Colonic mucosa (tissue), 4 donors: ENCODE measurements at regions not wholly inside any gene's neighbourhood (a gene's known extent, or its start where the extent isn't known, plus 50 kb on each side); places are given as distances from the start of the nearest gene placed in this dataset.

Experiments
- DNase-seq: peaks from one replicate; pipeline ENCODE4 v3.0.0-alpha.2; 2020
- H3K27ac ChIP-seq: fragments of 200-600 bp; one replicate; pipeline ENCODE4 v1.8.0; 2021
- H3K27me3 ChIP-seq: fragments of 200-600 bp; one replicate; pipeline ENCODE4 v1.8.0; 2021
- H3K36me3 ChIP-seq: fragments of 200-600 bp; one replicate; pipeline ENCODE4 v1.8.0; 2021
- H3K4me1 ChIP-seq: fragments of 200-600 bp; one replicate; pipeline ENCODE4 v1.8.0; 2021; ENCODE audit warnings: mild to moderate bottlenecking
- H3K4me3 ChIP-seq: fragments of 200-600 bp; one replicate; pipeline ENCODE4 v1.8.0; 2021
- H3K9ac ChIP-seq, 2 donors: one replicate each; pipeline ENCODE4 v1.7.0; 2013; ENCODE audit warnings: control low read depth in 2 of 2, low read depth in 2 of 2, low read length in 2 of 2
- H3K9me3 ChIP-seq: fragments of 200-600 bp; one replicate; pipeline ENCODE4 v1.8.0; 2021
- intact Hi-C: fragments of 100-400 bp; cut with DNase I; formaldehyde crosslinking; loops from one replicate; pipeline ENCODE4 v1.14.1; 2022
- TF ChIP-seq, protein P1 (sequence below): fragments of 200-600 bp; IDR thresholded peaks from one replicate; pipeline ENCODE4 v1.8.0; 2022; ENCODE audit warnings: antibody characterized with exemption, mild to moderate bottlenecking
- donor health status: healthy.
- donor health status: DM: no; HTN: no; CAD: no.
- donor health status: DM: no; HTN: no; CAD: no.

DNA sequence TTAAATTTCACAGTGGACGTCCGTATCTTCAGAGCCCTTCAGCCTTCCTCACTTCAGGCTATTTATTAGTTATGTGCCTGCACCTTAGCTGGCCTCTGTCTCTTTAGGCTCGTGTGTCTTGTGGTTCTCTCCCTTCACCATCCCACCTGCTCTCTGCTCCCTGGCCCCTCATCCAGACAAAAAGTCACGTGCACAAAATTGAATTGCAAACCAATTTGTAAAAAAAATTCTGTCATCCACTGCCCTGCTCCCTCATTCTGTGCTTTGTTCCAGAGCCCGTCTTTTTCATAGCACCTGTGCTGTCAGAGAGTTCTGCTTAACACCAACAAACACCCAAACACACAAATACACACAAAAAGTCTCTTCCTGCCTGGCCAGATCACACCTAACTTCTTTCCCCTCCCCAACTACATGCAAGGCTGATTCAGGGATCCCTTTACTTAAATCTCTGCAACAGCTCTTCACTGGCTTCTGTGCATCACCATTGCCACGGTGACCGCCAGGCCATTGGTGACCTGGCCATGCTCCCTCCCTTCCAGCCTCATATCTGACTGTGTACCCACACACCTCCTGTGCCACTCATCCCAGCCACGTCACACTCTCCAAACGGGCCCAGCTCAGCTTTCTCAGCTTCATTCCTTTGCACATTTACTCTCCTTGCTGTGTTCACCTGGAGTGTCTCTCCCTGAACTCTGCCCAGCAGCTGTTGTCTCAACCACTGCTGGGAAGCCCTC is 205.7 kb downstream of the TTC8 start:
- Histone ChIP-seq H3K27me3 (no peaks in the 10 kb centered on the region), H3K9me3 (no peaks in the 10 kb centered on the region), H3K4me3 (no peak overlapping the region), H3K9ac (no peak overlapping the region), H3K36me3 (no peaks in the 10 kb centered on the region), H3K4me1 (peaks cover 3% of the 10 kb centered on the region), H3K27ac (no peak overlapping the region)
- intact Hi-C loops, result loop anchor here (10.0 kb wide), 1 partner anchor 385 kb away; the partner anchor contains the start of gene FOXN3
- DNase-seq, result no peak
- TF ChIP-seq, protein P1, sequence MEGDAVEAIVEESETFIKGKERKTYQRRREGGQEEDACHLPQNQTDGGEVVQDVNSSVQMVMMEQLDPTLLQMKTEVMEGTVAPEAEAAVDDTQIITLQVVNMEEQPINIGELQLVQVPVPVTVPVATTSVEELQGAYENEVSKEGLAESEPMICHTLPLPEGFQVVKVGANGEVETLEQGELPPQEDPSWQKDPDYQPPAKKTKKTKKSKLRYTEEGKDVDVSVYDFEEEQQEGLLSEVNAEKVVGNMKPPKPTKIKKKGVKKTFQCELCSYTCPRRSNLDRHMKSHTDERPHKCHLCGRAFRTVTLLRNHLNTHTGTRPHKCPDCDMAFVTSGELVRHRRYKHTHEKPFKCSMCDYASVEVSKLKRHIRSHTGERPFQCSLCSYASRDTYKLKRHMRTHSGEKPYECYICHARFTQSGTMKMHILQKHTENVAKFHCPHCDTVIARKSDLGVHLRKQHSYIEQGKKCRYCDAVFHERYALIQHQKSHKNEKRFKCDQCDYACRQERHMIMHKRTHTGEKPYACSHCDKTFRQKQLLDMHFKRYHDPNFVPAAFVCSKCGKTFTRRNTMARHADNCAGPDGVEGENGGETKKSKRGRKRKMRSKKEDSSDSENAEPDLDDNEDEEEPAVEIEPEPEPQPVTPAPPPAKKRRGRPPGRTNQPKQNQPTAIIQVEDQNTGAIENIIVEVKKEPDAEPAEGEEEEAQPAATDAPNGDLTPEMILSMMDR, result no peak

DNA sequence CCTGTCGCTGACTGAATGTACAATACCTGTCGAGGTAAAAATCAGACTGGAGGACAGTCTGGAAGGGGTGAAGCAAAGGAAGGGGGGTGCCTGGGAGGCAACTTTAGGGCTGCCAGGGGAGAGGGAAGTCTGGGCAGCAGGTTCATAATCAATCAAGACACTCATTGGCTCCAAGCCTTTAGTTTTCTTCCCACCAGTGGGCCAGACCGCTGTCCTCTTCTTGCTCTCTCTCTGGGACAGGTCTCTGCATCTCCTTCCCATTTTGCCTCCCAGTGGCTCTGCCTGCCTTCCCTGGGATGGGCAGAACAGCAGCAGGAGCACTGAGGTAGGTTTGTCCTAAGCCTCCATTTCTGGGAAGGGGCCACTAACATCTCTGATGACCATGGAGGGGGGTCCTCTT is 206.5 kb downstream of the TTC8 start:
- intact Hi-C loops, result loop anchor here (10.0 kb wide), 1 partner anchor 384 kb away; the partner anchor contains the start of gene FOXN3
- no peak for DNase-seq
- Histone ChIP-seq H3K27ac (no peak overlapping the region), H3K9me3 (no peaks in the 10 kb centered on the region), H3K36me3 (no peaks in the 10 kb centered on the region), H3K4me1 (peaks cover 3% of the 10 kb centered on the region), H3K27me3 (no peaks in the 10 kb centered on the region), H3K4me3 (no peak overlapping the region), H3K9ac (no peak overlapping the region)
- TF ChIP-seq, protein P1, result no peak

DNA sequence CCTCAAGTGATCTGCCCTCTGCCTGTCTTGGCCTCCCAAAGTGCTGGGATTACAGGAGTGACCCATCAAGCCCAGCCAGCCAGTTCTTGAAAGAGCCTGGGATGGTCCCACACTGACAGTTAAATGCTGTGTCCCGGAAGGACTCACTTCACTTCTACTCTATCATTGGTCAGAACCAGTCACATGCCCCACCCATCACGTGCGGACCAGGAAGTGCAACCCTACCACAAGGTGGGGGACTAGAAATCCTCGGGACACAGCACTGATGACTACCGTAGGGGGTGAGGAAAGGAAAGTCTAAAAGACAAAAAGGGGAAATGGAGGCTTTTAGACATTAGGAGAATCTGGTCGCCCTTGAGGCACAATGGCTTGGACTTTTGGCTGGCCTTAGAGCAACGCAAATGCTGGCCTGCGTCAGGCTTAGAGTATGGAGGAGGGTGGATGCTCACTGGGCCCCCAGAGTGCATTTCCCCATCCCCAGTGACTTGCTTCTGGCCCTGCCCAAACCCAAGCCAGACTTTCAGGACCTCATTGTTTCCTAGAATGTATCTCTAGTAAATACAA is 207.7 kb downstream of the TTC8 start:
- no peak for DNase-seq
- H3K4me1 ChIP-seq, result peaks cover 3% of the 10 kb centered on the region
- H3K27me3 ChIP-seq, result no peaks in the 10 kb centered on the region
- H3K27ac ChIP-seq, result no peak overlapping the region
- intact Hi-C loops, result loop anchor here (10.0 kb wide), 1 partner anchor 383 kb away; the partner anchor contains the start of gene FOXN3
- no peak overlapping the region for H3K4me3 ChIP-seq
- no peaks in the 10 kb centered on the region for H3K36me3 ChIP-seq
- TF ChIP-seq, protein P1, result no peak
- no peak overlapping the region for H3K9ac ChIP-seq
- no peaks in the 10 kb centered on the region for H3K9me3 ChIP-seq

DNA sequence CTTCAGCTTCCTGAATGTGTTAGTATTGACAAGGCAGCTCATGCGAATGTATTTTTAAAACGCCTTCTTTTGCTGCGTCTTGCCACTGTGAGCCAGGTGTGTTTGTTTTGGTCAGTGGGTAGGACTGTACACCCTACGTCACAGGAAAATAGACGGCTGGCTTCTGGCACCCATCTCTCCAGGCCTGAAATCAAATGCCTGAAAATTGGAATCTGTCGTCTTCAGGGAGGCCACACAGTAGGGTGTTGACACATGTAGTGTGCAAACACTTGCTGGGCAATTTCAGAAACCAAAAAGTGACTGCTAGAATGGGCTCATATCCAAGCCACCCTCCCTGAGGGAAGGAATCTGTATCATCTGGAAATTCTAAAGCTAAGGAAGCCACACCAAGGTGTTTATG is 209.3 kb downstream of the TTC8 start:
- intact Hi-C loops, result loop anchor here (10.0 kb wide), 1 partner anchor 381 kb away; the partner anchor contains the start of gene FOXN3
- TF ChIP-seq, protein P1, result no peak
- no peaks in the 10 kb centered on the region for H3K36me3 ChIP-seq

DNA sequence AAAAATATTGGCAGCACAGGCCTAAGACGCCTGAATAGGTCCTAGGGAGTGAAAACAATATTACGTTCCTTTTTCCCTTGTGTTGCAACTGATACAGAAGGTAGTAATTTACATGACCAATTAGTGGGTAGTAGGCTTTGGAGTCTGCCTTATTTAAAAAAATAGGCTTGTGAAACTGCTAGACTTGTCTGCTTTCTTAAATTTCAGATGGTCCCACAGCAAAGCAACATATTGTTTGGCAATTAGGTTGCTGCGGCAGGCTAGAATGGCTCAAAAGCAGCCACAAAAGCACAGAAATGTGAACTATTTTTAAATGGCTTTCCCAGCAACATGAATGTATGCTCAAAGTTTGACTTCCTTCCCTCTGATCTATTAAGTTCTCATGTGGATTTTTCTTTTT is 211.9 kb downstream of the TTC8 start:
- no peak overlapping the region for H3K27ac ChIP-seq
- no peaks in the 10 kb centered on the region for H3K27me3 ChIP-seq
- no peaks in the 10 kb centered on the region for H3K4me1 ChIP-seq
- H3K9ac ChIP-seq, result no peak overlapping the region
- no peak overlapping the region for H3K4me3 ChIP-seq
- DNase-seq, result no peak
- H3K9me3 ChIP-seq, result no peaks in the 10 kb centered on the region
- intact Hi-C loops, result loop anchor here (10.0 kb wide), 1 partner anchor 378 kb away; the partner anchor contains the start of gene FOXN3
- TF ChIP-seq, protein P1, result no peak
- no peaks in the 10 kb centered on the region for H3K36me3 ChIP-seq

More for the DNA sequence above, 209.3 kb downstream of the TTC8 start:
- Histone ChIP-seq H3K27ac (no peak overlapping the region), H3K9me3 (no peaks in the 10 kb centered on the region), H3K27me3 (no peaks in the 10 kb centered on the region), H3K9ac (no peak overlapping the region), H3K4me3 (no peak overlapping the region), H3K4me1 (no peaks in the 10 kb centered on the region)
- no peak for DNase-seq
